ENCODE measurements at regions not wholly inside any gene's neighbourhood (a gene's known extent, or its start where the extent isn't known, plus 50 kb on each side); places are given as distances from the start of the nearest gene placed in this dataset.

DNA sequence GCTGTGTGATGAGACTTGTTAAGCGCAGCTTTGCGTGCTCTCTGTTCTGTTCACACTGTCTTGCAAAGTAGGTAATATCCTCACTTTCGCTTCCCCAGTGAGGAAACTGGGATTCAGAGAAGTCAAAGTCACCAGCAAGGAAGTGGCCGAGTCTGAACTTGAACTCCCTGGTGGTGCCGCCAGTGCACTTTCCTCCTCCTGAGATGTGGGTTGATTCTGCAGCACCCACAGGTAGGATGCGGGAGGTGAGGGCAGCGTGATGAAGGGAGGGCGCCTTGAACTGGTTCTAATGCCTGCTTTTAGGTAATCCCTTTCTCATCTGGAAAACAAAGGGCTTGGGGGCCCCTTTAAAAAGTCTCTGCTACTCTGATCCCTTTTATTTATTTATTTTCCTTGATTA, 54.9 kb upstream of the IGF1 start:
- H3K4me3 ChIP-seq (ENCODE audit: low read depth, poor library complexity, severe bottlenecking): no peak overlapping the region
- WGBS, 2 donors: 79 to 83% methylated on average over 8 of the region's 8 CpGs
- intact Hi-C loops (cut with DNase I; ENCODE audit: low total_unique reads): no loop called here
- no peak for DNase-seq (ENCODE audit: low spot score in 2 of 2)
- TF ChIP-seq, protein P1, sequence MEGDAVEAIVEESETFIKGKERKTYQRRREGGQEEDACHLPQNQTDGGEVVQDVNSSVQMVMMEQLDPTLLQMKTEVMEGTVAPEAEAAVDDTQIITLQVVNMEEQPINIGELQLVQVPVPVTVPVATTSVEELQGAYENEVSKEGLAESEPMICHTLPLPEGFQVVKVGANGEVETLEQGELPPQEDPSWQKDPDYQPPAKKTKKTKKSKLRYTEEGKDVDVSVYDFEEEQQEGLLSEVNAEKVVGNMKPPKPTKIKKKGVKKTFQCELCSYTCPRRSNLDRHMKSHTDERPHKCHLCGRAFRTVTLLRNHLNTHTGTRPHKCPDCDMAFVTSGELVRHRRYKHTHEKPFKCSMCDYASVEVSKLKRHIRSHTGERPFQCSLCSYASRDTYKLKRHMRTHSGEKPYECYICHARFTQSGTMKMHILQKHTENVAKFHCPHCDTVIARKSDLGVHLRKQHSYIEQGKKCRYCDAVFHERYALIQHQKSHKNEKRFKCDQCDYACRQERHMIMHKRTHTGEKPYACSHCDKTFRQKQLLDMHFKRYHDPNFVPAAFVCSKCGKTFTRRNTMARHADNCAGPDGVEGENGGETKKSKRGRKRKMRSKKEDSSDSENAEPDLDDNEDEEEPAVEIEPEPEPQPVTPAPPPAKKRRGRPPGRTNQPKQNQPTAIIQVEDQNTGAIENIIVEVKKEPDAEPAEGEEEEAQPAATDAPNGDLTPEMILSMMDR (IDR thresholded peaks at IDR 0.05): no peak
- TF ChIP-seq POLR2A (IDR thresholded peaks at IDR 0.05): no peak

- DNase-seq (ENCODE audit: low spot score in 2 of 2): no peak
- 60 to 63% methylated on average over 13 of the region's 13 CpGs for WGBS, 2 donors
- intact Hi-C loops (cut with DNase I; ENCODE audit: low total_unique reads): no loop called here
- TF ChIP-seq POLR2A (IDR thresholded peaks at IDR 0.05): no peak
- TF ChIP-seq, protein P1 (IDR thresholded peaks at IDR 0.05): no peak
- no peak overlapping the region for H3K4me3 ChIP-seq (ENCODE audit: low read depth, poor library complexity, severe bottlenecking)
Observed at GRCh38 chr12:102534899-102535298, 54.5 kb upstream of the IGF1 start.

GRCh38 chr12:102533483-102534215, 53.3 kb upstream of the IGF1 start:
- no peak for DNase-seq (ENCODE audit: low spot score in 2 of 2)
- TF ChIP-seq, protein P1 (IDR thresholded peaks at IDR 0.05): no peak
- TF ChIP-seq POLR2A (IDR thresholded peaks at IDR 0.05): no peak
- WGBS, 2 donors: 59 to 65% methylated on average over 9 of the region's 9 CpGs
- no peak overlapping the region for H3K4me3 ChIP-seq (ENCODE audit: low read depth, poor library complexity, severe bottlenecking)
- intact Hi-C loops (cut with DNase I; ENCODE audit: low total_unique reads): no loop called here

Measured in lower leg skin (tissue), 4 donors.